ENCODE measurements at regions not wholly inside any gene's neighbourhood (a gene's known extent, or its start where the extent isn't known, plus 50 kb on each side); places are given as distances from the start of the nearest gene placed in this dataset.

DNA sequence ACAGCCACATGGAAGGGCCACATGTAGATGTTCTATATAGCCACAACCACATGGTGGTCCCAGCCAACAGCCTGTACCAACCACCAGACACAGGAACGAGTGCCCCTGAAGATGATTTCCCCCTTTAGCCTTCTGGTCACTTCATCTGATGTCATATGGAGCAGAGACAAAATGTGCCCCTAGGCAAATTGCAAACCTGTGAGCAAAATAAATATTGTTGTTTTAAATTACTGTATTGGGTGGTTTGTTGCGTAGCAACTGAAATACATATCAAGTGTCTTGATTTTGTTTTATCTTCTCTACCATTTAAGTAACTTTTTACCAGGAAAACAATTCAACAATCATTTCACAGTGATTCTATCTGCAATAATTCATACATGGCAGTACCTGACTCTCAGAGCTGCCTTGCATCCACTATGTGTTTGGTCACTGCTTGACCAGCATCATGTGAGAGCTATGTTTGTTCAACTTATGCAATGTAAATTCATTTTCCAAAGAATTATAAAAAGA, 142.5 kb upstream of the VLDLR start:
- TF ChIP-seq, protein P1, sequence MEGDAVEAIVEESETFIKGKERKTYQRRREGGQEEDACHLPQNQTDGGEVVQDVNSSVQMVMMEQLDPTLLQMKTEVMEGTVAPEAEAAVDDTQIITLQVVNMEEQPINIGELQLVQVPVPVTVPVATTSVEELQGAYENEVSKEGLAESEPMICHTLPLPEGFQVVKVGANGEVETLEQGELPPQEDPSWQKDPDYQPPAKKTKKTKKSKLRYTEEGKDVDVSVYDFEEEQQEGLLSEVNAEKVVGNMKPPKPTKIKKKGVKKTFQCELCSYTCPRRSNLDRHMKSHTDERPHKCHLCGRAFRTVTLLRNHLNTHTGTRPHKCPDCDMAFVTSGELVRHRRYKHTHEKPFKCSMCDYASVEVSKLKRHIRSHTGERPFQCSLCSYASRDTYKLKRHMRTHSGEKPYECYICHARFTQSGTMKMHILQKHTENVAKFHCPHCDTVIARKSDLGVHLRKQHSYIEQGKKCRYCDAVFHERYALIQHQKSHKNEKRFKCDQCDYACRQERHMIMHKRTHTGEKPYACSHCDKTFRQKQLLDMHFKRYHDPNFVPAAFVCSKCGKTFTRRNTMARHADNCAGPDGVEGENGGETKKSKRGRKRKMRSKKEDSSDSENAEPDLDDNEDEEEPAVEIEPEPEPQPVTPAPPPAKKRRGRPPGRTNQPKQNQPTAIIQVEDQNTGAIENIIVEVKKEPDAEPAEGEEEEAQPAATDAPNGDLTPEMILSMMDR (IDR thresholded peaks at IDR 0.05; ENCODE audit: borderline replicate concordance, control extremely low read depth, extremely low read depth, insufficient read depth, missing control alignments), result no peak
- in situ Hi-C loops (cut with MboI; ENCODE audit: low sequenced_read_pairs, unreplicated experiment), result no loop called here
- DNase-seq (ENCODE audit: low spot score), result no peak

DNA sequence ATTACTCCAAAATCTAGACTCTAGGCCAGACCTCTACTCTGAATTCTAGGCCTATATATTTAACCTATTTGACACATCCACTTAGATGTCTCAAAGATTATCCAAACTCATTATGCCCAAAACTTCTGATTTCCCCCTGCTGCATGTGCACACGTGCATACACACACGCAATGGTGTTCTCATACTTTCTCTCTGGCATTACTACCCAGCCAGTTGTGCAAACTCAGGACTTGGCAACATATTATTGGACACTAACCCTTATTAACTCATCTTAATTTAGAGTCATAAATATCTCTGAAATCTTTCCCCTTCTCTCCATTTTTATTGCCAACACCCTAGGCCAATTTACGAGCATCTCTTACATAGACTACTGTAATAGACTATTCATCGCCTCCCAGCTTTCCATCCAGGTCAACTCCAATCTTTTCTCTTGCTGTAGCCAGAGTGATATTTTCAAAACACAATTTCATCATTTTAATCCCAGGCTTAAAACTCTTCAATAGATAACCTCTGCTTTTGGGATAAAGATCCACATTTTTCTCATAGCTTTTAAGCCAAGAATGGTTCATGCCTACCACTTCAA, 141.2 kb upstream of the VLDLR start:
- in situ Hi-C loops (cut with MboI; ENCODE audit: low sequenced_read_pairs, unreplicated experiment), result no loop called here
- TF ChIP-seq, protein P1 (IDR thresholded peaks at IDR 0.05; ENCODE audit: borderline replicate concordance, control extremely low read depth, extremely low read depth, insufficient read depth, missing control alignments), result no peak
- DNase-seq (ENCODE audit: low spot score), result no peak

DNA sequence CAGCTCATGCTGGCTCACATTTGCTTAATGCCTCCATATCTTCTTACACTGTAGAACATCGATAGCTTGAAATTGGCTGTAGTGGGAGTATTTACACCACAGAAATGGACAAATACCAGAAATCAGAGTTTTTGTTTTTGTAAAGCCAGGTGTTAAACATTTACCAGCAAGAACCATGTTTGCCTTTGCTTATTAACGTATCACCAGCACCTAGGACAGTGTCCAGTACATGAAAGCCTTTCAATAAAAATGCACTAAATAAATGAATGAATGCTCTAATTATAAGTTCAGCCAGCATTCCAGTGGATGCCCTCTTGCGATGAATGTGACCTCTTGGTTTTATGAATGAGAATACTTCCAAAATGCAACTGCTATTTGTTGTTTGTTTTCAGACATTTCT, 140.4 kb upstream of the VLDLR start:
- TF ChIP-seq, protein P1 (IDR thresholded peaks at IDR 0.05; ENCODE audit: borderline replicate concordance, control extremely low read depth, extremely low read depth, insufficient read depth, missing control alignments), result no peak
- in situ Hi-C loops (cut with MboI; ENCODE audit: low sequenced_read_pairs, unreplicated experiment), result no loop called here
- no peak for DNase-seq (ENCODE audit: low spot score)

DNA sequence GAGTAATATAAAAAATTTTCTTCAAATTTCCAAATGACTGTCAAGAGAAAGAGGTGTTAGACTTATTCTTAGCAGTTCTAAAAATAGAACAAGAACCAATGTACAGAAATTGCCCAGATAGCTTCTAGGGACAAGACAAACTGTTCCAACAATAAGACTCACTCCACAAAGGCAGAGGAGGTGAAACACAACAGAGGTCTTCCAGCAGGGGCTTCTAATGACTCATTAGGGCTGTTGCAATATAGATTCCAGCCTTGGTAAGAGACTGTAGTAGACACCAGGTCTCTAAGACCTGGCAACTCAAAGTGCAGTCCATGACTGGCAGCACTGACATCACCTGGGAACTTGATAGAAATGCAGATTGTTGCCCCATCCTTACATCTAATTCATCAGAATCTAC, 134.6 kb upstream of the VLDLR start:
- in situ Hi-C loops (cut with MboI; ENCODE audit: low sequenced_read_pairs, unreplicated experiment), result no loop called here

DNA sequence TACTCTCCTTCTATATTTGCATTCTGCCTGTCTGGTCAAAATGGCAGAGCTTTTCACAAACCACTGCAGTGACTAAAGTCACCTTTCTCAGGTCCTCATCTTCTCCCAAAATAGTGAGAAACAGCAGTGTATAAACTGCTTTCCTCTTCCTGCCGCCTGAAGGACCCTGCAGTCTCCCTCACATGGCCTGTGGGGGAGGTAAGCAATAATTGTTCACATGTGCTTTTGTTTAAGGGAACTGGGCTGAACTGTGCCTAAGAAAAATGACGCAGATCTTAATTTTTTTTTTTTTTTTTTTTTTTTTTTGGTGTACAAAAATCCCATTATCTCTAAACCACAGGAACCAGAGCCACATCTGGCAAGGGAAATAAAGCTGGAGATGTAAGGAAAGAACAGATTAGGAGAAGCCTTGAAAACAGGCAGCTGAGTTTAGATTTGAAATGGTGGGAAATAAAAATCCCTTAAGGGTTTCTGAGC, 131.7 kb upstream of the VLDLR start:
- peak; percentile 15 for DNase-seq (ENCODE audit: low spot score)
- TF ChIP-seq, protein P1 (IDR thresholded peaks at IDR 0.05; ENCODE audit: borderline replicate concordance, control extremely low read depth, extremely low read depth, insufficient read depth, missing control alignments), result no peak
- in situ Hi-C loops (cut with MboI; ENCODE audit: low sequenced_read_pairs, unreplicated experiment), result no loop called here

More for the DNA sequence above, 134.6 kb upstream of the VLDLR start:
- no peak for DNase-seq (ENCODE audit: low spot score)
- TF ChIP-seq, protein P1 (IDR thresholded peaks at IDR 0.05; ENCODE audit: borderline replicate concordance, control extremely low read depth, extremely low read depth, insufficient read depth, missing control alignments), result no peak

DNA sequence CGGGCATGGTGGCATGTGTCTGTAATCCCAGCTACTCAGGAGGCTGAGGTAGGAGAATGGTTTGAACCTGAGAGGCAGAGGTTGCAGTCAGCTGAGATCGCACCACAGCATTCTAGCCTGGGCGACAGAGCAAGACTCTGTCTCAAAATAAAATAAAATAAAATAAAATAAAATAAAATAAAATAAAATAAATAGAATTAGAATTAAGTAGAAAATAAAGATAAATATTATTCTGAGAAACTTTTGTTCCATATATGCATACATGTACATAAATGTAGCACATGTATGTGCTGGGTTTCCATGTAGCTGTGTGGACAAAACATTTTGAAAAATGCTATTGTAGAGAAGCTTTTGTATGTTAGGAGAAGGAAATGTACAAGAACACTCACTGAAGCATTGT, 129.4 kb upstream of the VLDLR start:
- in situ Hi-C loops (cut with MboI; ENCODE audit: low sequenced_read_pairs, unreplicated experiment), result no loop called here
- no peak for DNase-seq (ENCODE audit: low spot score)
- TF ChIP-seq, protein P1 (IDR thresholded peaks at IDR 0.05; ENCODE audit: borderline replicate concordance, control extremely low read depth, extremely low read depth, insufficient read depth, missing control alignments), result no peak

All from GM13976 (cell line).